Activated CD4-positive, CD25-positive, alpha-beta regulatory T cell treated with anti-CD3 and anti-CD28 coated beads, Interleukin-2, amount 50 U/mL, for 24 hours (primary cell): ENCODE measurements at regions not wholly inside any gene's neighbourhood (a gene's known extent, or its start where the extent isn't known, plus 50 kb on each side); places are given as distances from the start of the nearest gene placed in this dataset.
"Not testable (repeated sequence)": the region's sequence is repeated elsewhere in the genome, so short reads cannot be mapped to it uniquely, and the experiment has no call there.

Experiments used
- ATAC-seq, 2 donors: fragments of 150-1000 bp; cut with Tn5 transposase; one replicate each; pipeline ENCODE4 v1.10.0; 2021; ENCODE audit warnings: mild to moderate bottlenecking in 1 of 2, moderate library complexity in 1 of 2

DNA sequence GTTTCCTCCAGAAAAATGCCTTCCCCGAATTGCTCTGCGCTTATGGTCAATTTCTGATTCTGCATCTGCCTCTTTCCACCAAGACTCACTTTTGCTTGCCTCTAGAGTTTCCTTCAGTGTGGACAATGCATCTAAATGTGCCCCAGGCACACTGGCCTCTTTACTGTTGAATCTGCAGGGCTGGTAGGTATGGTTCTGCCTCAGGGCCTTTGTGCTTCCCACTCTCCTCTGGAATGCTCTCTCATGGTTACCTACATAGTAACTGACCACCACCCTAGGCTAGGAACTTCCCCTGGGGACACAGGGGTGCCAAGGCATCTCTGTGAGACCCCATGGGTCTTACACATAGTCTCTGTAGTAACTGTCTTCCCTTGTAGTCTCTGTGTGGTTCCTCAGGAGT is 1258.6 kb downstream of the CDH12 start:
- ATAC-seq: no peak

DNA sequence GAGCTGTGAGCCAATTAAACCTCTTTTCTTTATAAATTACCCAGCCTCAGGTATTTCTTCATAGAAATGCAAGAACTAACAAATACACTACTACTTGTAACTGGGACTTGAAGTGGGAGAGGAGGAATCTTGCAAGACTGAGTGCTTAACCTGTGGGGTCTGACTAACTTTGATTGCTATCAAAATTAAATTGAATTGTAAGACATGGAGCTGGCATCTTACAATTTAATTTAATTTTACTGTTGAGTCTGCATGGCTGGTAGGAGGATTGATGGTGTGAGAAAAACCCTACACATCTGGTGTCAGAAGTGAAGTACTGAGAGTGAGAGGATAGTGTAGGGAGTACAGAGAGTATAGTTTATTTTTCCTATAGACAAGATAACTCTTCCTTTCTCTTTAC is 1259.9 kb downstream of the CDH12 start:
- ATAC-seq: no peak

DNA sequence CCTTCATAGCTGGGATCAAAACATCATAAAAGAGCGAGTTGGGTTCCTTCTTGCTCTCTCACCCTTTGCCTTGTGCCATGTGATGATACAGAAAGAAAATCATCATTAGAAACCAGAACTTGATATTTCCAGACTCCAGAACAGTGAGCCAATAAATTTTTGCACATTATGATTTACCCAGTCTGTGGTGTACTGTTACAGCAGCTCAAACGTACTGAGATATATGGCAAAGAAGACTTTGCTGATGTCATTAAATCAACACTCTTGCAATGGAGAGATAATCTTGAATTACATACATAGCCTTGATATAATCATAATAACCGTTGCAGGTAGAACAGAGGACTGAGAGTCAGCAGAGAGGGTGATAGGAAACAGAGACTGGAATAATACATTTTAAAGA is 1271.6 kb downstream of the CDH12 start:
- no peak for ATAC-seq

DNA sequence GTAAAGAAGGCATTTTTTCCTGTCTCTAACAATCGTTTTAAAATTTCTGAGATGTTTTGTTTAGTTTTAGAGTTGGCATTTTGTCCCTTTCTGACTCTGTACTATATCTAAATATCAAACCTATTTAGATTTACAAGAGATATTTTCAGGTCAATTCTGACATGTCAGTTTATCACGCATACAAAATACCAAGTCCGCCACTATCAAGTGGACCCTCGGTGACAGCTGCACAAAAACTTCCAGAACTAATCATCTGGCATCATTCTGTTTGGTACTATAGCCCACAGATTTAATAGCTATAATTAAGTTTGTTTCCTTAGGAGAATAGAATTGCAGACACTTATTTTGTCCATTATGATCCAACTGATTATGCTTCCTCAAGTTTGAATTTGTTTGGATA is 1278.2 kb downstream of the CDH12 start:
- ATAC-seq: no peak

DNA sequence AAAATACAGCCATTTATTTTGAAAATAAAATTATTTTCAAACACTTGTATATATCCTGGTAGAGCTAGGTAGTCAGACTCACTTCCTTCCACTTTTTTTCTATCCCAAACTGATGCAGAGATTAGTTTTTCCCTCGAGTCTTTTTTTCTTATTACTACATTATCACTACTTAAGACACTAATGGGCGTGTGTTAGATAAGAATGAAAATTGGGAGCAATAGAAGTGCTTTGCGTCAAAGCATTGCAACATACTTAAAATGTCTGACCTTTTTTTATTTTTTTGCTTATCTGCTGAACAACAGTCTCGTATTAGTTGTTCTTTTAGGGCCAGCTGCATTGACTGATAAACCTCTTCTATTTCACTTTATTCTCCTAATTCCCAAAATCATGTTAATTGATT is 1278.7 kb downstream of the CDH12 start:
- no peak for ATAC-seq

DNA sequence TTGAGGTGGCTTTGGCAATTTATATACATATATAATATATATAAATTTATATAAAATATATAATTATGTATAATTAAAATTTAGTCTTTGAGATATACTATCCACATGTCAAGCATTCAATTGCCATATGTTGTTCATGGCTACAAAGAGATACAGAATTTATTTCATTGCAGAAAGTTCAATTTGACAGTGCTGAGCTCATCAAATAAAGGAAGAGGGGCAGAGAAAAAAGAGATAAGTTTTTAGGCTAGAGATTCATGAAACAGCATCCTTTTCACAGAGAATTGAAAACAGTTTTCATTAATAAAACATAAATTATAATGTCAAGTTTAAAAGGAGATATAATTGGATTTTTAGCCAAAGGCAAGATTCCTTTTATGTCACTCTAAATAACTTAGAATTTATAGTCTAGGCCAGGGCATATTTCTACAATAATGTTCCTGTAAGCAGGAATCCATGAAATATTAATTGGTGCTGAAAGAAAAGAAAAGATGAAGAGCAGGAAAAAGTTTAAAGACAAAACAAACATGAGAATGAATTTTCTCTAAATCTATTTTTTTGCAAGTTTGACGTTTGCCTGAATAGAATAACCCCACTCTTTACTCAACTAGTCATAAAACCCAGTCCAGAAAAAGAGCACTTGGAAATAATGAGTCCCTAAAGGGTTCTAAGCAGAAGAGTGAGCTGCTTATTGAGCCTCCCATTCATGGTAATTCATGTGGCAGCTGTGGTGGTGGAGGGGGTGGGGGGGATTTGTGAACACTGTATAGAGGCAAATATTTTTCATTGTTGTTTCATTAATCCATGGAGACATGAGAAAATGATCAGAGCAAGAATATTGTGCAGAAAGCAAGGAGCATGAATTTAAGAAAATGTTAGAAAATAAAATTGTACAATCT is 1279.5 kb downstream of the CDH12 start:
- no peak for ATAC-seq

DNA sequence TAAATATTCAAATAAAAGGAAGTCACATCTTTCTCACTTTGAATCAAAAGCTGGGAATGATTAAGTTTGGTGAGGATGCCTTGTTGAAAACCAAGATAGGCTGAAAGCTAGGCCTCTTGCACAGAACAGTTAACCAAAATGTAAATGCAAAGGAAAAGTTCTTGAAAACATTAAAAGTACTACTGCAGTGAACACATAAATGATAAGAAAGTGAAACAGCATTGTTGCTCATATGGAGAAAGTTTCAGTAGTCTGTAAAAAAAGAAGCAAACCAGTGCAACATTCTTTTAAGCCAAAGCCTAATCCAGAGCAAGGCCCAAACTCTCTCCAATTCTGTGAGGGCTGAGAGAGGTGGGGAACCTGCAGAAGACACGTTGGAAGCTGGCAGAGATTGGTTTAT is 1281.9 kb downstream of the CDH12 start:
- ATAC-seq: not testable (repeated sequence)

DNA sequence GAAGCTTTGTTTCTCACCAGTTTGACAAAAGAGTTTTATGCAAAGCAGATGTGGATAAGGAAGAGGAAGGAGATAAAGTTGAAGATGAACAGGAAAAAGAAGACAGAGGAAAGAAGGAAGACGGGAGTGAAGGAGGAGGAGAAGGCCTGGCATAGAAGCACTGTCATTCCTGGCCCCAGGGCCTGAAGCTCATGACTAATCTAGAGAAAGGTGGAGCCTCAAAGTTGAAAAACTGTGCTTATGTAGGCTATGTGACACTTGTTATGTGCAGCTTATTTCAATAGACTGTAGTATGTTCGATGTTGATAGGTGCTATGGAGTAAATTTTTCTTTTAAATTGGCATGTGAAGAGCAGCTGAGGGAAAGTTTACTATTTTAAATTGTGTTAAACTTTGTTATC is 1294.0 kb downstream of the CDH12 start:
- not testable (repeated sequence) for ATAC-seq

DNA sequence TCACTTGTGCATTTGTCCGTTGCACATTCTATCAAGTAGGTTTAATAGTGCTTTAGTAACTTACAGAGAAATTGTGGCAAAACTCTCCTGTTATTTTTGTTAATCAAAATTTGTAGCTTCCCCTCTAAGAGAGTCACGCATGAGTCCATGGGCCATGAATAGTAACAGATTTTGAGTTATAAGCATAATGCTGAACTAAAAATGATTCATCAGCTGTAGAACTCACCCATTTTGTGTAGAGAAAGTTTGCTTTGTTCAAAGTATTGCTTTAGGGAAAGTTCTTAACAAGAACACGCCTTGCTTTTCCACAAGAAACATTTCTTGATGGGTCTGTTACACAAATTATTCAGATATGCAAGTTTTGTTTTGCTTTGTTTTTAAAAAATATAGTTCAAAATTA is 1300.9 kb downstream of the CDH12 start:
- not testable (repeated sequence) for ATAC-seq

DNA sequence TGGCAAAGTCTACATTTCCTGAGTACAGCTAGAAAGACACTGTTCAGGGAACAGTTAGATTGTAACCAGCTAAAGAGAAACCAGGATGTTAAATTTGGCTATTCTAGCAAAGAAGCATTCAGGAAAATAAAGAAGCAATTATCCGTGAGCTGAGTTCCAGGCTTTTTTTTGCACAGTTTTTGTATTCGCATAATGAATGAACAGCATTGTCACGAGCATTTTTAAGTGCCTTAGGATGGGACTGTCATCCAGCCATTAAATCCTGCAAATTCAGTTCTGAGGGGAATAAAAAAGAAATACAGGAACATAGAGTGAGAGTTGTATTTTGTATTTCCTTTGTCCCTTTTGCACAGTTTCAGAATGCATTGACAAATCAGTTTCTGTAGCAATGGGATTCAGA is 1302.2 kb downstream of the CDH12 start:
- not testable (repeated sequence) for ATAC-seq

DNA sequence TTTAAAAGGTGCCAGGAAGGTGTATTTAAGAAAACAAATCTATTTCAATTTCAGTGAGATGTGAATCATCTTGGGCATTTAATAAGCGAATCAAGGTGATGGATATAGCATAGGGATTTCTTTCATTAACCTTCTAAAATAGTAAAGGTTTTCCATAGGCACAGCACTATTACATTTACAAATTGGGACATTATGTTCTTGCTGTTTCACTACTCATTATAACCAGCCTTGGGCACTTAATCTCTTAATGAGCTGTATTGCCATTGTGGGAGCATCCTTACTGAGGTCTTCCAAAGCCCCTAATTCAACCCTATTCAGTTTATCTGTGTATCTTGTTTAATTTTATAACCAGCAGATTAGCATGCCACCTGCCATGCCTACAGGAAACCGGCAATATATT is 1305.5 kb downstream of the CDH12 start:
- not testable (repeated sequence) for ATAC-seq

DNA sequence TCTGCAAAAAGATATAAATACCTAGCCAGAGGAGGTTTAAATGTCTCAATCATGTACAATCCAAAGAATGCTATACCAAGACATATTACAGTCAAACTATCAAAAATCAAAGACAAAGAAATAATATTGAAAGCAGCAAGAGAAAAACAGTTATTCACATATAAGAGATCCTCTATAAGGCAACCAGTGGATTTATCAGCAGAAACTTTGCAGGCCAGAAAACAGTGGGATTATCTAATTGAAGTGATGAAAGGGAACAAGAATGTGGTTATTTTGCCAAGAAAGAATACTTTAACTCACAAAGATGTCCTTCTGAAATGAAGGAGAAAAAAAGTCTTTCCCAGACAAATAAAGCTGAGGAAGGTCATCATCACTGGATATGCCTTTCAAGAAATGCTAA is 1318.0 kb downstream of the CDH12 start:
- not testable (repeated sequence) for ATAC-seq

DNA sequence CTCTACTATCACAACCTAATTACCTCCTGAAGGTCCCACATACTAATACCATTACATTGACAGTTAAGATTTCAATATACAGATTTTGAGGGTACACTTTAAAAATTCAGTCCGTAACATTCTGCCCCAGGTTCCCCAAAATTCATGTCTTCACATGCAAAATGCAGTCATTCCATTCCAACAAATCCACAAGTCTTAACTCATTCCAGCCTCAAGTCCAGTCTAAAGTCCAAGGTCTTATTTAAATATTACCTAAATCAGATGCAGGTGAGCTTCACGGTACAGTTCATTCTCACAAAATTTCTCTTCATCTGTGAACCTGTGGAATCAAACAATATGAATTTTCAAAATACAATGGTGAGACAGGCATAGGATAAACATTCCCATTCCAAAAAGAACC is 1332.0 kb downstream of the CDH12 start:
- ATAC-seq: not testable (repeated sequence)

DNA sequence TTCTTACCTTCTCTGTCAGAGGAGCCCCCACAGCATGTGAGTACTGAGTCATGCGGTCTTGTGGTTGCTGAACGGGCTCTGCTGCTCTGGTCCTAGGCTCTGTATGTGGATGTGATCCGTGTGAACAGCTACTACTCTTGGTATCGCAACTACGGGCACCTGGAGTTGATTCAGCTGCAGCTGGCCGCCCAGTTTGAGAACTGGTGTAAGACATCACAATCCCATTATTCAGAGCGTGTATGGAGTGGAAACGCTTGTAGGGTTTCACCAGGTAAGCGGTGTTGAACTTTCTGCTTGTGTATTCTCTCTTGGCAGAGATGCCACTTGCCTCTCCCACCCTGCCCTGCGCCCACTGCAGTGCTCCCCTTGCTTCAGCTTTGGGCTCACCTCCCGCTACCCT is 1356.2 kb downstream of the CDH12 start:
- ATAC-seq: not testable (repeated sequence)

DNA sequence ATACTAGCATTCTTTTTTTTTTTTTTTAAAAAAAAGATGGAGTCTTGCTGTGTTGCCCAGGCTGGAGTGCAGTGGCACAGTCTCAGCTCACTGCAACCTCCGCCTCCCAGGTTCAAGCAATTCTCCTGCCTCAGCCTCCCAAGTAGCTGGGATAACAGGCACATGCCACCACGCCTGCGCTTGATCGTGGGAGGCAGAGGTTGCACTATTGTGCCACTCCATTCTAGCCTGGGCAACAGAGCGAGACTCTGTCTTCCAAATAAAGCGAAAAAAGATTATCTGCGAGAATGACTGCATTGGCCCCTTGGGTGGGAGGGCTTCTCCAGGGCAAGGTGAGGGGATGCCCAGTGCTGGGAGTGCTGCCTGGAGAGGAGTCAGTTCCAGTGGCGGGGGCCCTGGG is 1357.1 kb downstream of the CDH12 start:
- not testable (repeated sequence) for ATAC-seq

DNA sequence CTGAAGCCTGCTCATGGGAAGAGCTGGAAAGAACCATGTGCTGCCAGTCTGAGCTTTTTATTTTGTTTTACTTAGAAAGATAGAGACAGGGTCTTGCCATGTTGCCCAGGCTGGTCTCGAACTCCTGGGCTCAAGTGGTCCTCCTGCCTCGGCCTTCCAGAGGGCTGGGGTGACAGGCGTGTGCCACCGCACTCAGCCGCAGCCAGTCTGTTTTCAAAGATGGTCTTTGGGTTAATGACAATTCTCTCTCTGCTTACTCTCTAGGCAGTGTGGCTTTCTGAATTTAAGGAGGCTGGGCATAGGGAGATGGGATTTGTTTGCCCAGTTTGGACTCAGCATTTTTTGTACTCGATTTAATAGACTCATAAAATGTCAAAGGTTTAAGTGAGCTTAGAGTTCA is 1357.9 kb downstream of the CDH12 start:
- not testable (repeated sequence) for ATAC-seq

DNA sequence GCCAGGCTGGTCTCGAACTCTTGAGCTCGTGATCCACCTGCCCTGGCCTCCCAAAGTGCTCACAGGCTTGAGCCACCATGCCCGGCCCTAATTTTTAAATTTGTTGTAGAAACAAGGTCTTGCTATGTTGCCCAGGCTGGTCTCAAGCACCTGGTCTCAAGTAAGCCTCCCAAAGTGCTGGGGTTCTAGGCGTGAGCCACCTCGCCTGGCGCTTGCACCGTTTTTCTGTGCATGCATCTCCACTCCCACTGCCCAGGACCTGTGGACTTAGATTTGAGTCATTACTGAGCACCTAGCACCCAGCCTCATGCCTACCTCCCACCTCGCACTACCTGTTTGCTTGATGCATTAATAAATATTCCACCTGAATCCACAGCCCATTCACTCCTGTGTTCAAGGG is 1359.1 kb downstream of the CDH12 start:
- ATAC-seq: not testable (repeated sequence)

DNA sequence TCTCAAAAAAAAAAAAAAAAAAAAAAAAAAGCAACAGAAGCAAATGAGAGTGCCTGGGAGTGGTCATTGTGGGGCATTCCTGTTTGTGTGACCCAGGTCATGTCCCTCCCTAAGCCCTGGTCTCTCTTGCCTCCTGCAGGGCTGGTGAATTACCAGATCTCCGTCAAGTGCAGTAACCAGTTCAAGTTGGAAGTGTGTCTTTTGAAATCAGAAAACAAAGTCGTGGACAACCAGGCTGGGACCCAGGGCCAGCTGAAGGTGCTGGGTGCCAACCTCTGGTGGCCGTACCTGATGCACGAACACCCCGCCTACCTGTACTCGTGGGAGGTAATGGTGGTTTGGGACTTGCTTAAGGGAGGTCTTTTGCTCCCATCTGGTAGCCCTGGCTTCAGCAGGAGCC is 1362.0 kb downstream of the CDH12 start:
- not testable (repeated sequence) for ATAC-seq

DNA sequence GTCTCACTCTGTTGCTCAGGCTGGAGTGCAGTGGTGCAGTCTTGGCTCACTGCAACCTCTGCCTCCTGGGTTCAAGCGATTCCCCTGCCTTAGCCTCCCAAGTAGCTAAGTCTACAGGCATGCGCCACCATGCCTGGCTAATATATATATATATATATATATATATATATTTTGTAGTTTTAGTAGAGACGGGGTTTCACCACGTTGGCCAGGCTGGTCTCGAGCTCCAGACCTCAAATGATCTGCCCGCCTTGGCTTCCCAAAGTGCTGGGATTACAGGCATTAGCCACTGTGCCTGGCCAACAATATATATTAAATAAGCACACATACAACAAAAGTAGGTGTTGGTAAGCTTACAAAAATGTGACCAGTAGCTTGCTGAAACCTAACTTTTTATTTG is 1364.3 kb downstream of the CDH12 start:
- not testable (repeated sequence) for ATAC-seq

DNA sequence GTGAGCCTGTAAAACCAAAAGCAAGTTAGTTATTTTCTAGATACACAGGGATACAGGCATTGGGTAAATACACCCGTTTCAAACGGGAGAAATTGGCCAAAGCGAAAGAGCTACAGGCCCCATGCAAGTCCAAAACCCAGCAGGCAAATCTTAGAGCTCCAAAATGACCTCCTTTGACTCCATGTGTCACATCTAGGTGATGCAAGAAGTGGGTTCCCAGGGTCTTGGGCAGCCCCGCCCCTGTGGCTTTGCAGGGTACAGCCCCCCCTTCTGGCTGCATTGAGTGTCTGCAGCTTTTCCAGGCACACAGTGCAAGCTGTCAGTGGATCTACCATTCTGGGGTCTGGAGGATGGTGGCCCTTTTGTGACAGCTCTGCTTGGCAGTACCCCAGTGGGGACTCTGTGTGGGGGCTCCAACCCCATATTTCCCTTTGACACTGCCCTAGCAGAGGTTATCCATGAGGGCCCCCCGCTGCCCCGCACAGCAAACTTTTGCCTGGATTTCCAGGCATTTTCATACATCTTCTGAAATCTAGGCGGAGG is 1367.6 kb downstream of the CDH12 start:
- ATAC-seq: not testable (repeated sequence)

DNA sequence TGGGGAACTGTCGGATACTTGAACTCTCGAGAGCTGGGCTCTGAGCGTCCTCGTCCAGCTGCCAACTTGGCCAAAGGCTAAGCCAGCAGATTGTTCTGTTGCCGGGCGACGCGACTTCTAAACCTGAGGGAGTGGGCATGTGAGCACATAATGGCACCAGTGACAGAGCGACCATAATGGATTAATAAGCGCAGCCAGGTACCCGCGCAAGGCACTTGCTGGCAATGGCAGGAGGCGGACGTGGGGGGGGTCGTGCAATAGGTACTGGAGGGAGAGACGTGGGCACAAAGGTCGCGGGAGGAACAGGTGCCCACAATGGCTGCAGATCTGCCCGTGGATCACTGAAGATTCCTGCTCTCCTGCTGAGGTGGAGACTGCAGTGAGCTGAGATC is 1368.7 kb downstream of the CDH12 start:
- ATAC-seq: not testable (repeated sequence)

DNA sequence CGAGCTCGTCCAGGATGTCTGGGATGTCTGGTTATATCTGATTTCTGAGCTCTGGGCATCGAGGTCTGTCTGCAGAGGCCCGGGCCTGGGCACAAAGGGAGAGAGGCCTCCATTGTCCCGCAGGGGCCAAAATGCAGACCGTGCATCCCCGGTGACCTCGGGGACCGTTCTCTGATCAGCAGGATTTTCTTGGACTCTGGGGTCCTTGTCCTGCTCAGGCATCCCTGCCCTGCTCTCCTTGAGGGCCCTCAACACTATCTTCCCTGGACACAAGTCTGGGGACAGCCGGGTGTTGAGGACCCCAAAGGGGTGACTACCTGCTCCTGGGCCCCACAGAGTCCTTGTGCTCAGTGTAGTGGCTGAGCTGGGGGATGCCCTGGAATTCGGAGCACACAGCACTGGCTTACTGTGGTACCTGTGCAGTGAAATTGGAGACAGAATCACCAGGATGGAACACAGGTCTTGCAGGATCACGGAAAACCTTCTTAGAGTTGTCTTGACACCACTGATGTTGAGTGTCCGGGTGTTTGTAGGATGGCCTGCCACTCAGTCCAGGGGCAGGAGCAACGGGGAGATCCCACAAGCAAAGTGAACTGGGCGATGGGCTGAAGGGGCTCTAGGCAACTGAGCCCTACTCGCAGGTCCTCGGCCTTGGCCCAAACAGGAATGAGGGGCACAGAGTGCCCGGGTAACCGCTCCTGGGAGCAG is 1369.2 kb downstream of the CDH12 start:
- not testable (repeated sequence) for ATAC-seq

DNA sequence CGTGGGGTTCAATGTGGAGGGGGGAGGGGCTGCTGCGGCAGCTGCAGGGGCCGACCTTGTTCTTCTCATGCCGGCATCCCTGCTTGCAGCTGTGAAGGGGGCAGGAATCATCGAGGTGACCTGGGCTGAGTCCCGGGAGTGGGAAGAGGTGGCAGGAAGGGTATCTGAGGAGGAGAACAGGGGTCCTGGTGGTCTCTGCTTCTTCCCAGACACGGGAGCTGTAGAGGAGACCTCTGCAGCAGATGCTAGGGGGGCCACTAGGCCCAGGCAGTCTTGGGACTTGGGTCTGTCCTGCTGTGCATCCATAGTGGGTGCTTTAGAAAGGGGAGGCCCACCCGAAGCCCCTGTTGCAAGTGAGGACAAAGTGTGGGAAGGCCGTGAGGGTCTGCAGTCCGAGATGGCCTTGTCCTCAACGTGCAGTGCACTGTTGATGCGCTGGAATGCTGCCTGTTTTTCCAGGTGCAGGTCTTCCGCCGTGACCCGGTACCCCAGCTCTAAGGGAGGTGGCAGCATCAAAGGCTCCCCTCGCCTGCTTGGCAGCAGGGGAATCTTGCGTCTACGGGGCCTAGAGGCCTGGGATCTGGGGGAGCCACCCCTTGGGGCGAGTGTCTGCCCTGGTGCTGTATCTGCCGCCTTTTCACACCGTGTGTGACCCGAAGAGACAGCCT is 1370.0 kb downstream of the CDH12 start:
- not testable (repeated sequence) for ATAC-seq
